Testis (tissue), 2 donors: ENCODE measurements at regions not wholly inside any gene's neighbourhood (a gene's known extent, or its start where the extent isn't known, plus 50 kb on each side); places are given as distances from the start of the nearest gene placed in this dataset.

Experiments used
- CTCF ChIP-seq, 3 experiments: fragments of 450-650 bp in 2 of 3; fragments of 200-600 bp in 1 of 3; sonication (generic) in 1 of 3; IDR thresholded peaks; one replicate each; pipeline ENCODE4 v1.5.1; 2016 to 2019; ENCODE audit warnings: antibody characterized with exemption in 3 of 3, mild to moderate bottlenecking in 2 of 3, moderate library complexity in 1 of 3
- POLR2A ChIP-seq: fragments of 450-650 bp; IDR thresholded peaks from one replicate; pipeline ENCODE4 v1.6.1; 2017; ENCODE audit warnings: antibody characterized with exemption, mild to moderate bottlenecking, moderate library complexity

GRCh38 chr5:163248871-163249270 lies 188.5 kb upstream of the CCNG1 start:
- no peak for TF ChIP-seq CTCF (IDR thresholded peaks at IDR 0.05)
- TF ChIP-seq POLR2A, result no peak
